GM19035 (cell line): ENCODE measurements at regions not wholly inside any gene's neighbourhood (a gene's known extent, or its start where the extent isn't known, plus 50 kb on each side); places are given as distances from the start of the nearest gene placed in this dataset.
"Not testable (repeated sequence)": the region's sequence is repeated elsewhere in the genome, so short reads cannot be mapped to it uniquely, and the experiment has no call there.

ENCODE experiments used
- ATAC-seq: cut with Tn5 transposase; IDR thresholded peaks from one replicate; pipeline ENCODE4 v1.9.1; 2021; ENCODE audit not compliant: unreplicated experiment

DNA sequence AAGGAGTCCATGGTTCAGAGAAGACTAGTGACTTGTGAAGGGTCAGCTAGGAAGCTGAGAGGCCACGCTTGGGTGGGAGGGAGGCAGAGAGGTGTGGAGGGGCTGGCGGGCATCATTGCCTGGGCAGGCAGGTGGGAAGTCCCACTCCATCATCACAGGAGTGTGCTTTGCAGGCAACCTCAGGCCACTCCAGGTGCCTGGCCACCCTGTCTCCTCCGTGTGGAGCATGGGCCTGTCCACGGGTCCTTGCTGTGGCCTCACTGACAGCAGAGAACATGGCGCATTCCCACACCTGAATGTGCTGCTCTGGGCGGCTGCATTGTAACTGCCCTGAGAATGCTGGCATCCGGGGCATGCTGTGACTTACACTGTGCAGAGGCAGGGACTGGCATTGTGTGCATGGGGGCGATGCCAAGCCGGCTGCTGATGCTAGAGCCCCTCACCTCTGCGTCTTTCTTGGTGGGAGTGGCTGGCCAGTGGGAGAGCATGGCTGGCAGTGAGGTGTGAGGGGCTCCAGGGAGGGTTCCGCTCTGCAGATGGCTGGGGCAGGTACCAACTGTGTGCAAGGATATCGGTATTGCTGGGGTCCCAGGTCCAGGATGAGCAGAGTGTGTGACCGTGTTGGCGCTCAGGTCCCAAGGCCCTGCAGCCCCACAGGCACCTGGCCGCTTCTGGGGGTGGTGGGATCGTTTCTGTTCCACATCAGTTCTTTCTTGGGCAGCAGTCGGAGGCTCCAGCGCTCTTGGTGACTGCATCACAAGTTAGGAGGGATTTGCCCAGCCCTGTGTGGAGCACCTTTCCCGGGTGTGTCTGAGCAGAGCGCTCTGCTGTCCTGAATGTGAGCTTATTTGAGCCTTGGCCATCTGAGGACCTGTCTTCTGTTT, 94.8 kb downstream of the NPIPB11 start:
- no peak for ATAC-seq

DNA sequence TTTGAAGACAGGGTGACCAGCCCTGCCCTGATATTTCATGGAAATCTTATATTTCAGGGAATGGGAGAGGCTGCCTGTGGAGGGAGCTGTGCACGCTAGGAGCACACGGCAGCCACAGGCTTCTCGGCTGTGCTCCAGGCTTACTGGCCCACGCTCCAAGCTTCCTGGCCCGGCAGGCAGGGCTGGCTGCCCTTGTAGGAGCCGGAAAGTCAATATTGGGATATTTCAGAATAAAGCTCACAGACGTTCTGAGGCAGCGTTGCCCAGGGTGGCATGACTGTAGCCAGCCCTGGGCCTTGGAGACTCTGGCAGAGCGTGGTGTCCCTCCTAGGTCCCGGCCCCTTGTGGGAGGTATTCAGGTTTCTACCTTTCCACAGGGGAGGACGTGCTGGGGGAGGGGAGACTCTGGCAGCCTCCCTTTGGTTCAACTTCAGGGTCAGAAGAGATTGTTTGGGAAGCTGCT, 95.6 kb downstream of the NPIPB11 start:
- no peak for ATAC-seq

DNA sequence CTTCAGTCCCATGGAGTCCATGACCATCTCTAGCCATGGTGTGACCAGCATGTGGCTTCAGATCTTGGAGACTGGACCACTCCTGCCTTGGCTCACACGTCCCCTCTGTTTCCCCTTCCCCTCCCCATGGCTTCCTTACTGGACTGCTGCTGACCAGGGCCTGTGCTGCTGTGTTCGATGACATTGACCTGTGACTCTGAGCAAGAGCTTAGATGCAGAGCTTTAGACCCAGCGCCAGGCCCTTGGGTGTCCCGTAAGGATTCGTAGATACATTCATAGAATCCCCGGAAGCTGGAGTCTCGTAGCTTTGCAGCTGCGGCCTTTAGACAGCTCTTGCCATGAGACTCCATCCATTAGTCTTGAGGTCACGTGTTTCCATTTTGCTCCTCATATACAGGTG, 96.3 kb downstream of the NPIPB11 start:
- ATAC-seq, result not testable (repeated sequence)

DNA sequence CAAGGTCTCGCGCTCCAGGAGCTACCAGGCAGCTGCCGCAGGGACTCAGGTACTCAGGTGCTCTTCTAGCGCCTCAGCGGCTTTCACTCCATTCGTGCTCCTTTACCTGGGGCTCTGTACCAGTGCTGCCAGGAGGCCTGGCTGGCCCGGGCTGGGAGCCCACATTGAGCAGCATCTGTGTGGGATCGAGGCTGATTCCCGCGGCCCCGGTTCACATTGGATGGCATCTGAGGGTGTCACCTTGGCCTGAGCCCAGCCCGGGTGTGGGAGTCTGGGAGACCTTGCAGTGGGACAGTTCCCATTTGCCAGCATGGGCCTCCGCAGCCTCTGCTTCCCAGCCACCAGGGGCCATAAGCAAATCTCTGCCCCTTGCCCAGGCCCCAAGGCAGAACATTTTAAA, 96.9 kb downstream of the NPIPB11 start:
- ATAC-seq, result not testable (repeated sequence)

DNA sequence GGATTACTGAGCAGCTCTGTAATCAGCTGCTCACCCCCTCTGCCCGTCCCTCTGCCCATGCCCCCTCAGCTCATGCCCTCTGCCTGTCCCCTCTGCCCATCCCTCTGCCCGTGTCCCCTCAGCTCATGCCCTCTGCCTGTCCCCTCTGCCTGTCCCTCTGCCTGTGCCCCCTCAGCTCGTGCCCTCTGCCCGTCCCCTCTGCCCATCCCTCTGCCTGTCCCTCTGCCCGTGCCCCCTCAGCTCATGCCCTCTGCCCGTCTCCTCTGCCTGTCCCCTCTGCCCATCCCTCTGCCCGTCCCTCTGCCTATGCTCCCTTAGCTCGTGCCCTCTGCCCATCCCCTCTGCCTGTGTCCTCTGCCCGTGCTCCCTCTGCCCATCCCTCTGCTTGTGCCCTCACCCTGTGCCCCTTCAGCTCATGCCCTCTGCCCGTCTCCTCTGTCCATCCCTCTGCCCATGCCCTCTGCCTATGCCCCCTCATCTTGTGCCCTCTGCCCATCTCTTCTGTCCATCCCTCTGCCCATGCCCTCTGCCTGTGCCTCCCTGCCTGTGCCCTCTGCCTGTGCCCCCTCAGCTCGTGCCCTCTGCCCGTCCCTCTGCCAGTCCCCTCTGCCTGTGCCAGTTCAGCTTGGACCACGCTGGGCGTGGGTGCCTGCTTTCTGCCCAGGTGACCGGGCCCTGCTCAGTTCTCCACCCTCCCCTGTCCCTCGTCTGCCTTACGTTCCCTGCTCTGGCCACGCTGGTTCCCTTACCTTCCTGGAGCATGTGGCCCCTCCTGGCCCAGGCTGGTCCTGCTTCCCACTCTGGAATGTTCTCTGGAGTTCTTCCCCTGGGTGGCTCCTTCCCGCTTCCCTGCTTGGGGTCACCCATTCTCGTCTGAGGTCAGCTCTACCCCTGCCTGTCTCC, 97.6 kb downstream of the NPIPB11 start:
- no peak for ATAC-seq

DNA sequence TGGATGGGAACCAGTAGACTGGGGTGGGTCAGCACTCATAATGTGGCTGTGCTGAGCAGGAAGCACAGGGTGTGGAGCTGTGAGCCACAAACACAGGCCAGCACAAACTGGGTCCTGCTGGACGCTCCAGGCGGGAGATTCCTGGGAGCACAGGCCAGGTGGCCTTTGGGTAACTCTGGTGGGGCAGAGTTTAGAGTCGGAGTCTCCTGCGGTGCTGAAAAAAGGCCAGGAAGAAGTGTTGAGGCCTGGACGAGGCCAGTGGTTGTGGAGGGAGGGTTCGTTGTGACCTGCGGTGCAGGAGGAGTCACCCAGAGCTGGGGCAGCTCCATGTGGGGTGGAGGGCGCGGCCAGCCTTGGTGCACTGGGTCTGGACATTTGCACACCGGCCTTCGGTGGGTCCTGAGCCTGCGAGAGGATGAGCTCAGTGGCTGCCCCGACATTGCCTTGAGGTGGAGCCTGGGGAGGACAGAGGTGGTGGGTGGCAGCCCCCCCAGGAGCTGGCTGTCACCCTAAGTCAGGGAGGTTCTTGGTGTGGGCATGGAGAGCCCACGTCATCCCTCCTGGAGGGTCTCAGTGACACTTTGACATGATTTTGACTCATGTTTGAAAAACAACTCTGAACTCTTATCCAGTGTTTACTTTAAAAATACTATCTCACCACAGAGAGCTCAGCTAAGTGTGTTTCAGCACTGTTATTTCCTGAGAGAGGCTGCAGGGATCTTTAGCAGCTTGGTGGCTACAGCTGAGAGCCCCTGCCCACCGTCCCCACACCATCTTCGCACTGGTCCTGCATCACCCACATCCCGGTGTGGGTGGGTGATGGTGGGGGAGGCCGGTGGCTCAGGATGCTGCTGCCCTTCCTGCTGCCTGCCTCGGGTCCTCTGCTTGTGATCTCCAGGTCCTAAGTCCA, 98.7 kb downstream of the NPIPB11 start:
- no peak for ATAC-seq

DNA sequence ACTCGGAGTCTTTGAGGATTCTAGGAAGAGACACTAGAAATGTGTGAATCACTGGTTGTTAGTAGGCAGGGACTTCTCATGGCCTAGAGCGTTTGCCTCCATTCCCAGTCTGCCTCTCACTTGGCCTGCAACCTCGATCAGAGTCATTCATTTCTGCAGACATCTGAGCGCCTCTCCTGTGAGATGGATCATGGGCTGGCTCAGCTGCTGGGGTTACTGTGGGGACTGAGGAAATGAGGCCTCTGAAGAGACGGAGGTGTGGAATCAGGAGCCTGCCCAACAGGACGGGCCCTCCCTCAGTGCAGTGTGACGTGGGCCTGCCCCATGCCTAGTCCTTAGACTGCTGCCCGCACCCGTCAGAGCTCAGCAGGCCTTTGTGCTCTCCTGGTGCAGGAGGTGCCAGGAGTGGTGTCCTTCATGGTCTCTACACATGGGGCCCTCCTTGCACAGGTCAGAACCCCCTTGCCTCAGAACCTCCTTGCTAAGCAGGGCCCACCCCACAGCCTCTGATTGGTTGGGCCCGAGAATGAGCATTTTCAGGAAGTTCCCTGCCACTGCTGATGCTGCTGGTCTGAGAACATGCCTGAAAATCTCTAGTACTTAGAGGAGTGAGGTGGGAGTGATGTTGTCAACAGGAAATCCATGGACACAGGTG, 99.4 kb downstream of the NPIPB11 start:
- ATAC-seq, result no peak

DNA sequence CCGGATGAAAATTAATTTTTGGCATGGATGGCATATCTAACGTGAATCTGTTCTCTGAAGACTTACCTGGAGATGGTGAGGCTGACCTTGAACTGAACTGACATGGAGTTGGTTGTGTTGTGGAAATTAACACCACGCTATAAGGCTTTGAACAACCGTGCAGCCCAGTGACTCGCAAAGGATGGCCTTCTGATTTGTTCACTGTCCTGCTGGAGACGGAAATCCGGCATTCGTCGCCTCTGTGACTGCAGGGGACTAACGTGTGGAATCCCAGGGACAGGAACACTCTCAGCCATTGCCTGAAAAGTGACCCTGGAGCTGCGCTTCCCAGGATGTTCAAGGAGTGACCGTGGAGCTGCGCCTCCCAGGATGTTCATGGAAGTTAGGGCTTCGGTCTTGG, 100.3 kb downstream of the NPIPB11 start:
- no peak for ATAC-seq

DNA sequence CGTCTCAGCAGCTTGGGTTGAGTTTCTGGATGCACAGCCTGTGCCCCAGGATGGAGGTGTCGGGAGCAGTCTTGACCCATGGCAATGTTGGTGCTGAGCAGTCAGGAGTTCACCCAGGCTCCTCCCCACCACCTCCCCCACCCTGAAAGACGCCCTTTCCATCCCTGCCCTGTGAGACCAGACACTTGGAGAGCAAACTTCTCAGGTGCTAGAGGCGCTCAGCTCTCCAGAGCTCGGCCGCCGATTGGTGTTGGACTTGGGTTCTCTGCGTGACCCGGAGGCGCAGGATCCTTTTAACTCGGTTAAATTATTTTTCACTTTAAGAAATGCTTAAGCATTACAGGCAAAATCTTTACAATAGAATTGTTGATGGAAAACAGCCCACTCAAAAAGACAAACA, 101.5 kb downstream of the NPIPB11 start:
- not testable (repeated sequence) for ATAC-seq

DNA sequence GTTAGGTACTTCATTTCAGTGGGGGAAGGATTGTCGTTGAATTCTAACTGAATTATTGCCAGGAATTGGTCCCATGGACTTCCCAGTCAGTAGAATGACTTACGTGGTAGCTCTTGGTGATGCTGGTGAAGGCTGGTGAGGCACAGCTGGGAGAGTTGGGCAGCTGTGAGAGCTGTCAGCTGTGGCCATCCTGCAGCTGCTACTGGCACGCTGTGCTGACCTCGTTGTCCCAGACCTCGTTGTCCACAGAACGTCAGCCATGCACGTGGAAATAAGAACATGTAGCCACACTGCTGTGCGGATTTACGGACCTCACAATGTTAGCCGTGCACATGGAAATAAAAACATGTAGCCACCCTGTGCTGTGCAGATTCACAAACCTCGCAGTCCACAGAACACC, 102.3 kb downstream of the NPIPB11 start:
- ATAC-seq, result no peak

DNA sequence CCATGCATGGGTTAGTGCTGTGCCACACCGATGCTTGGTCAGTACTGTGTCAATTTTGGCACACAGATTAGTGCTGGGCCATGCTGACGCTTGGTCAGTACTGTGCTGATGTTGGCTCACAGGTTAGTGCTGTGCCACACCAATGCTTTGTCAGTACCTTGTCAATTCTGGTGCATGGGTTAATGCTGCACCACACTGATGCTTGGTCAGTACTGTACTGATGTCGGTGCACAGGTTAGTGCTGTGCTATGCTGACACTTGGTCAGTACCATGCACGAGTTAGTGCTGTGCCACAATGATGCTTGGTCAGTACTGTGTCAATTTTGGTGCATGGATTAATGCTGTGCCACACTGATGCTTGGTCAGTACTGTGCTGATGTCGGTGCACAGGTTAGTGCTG, 103.0 kb downstream of the NPIPB11 start:
- no peak for ATAC-seq

DNA sequence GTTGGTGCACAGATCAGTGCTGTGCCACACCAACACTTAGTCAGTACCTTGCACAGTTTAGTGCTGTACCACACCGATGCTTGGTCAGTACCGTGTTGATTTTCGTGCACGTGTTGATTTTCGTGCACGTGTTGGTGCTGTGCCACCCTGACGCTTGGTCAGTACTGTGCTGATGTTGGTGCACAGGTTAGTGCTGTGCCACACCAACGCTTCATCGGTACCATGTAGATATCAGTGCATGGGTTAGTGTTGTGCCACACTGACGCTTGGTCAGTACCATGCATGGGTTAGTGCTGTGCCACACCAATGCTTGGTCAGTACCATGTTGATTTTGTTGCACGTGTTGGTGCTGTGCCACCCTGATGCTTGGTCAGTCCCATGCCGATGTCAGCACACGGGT, 103.5 kb downstream of the NPIPB11 start:
- ATAC-seq, result no peak

DNA sequence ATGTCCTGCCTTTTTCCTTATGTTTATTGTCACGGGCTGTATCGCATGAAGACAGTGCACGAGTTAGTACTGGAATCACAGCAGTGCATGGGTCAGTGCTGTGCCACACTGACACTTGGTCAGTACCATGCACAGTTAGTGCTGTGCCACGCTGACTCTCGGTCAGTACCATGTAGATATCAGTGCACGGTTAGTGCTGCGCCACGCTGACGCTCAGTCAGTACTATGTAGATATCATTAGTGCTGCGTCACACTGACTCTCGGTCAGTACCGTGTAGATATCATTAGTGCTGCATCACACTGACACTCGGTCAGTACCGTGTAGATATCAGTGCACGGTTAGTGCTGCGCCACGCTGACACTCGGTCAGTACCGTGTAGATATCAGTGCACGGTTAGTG, 104.1 kb downstream of the NPIPB11 start:
- not testable (repeated sequence) for ATAC-seq

DNA sequence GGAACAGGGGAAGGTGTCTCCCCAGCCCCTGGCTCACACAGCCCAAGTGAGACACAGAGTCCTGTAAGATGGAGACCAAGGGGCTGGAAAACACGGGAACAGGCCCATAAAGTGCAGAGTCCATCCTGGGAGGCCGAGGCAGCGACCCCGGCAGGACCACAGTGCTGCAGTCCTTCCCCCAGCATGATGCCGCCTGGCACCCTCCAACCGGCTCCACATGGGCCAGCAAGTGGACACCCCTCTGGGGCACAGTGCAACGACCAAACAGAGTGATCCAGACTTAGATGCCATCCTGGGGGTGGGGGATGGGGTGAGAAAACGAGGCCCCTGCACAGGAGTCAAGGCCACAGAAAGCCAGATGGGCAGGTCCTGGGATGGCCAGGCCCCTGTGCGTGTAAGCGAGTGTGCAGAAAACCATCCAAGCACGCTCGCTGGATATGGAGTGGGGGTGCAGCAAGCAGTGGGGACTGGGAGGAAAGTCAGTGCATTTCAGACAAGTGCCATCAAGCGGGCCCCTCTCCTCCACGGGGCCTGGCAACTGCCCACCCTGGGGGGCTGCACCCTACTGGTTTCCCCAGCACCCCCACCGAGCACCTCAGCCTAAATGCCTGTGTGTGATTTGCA, 104.7 kb downstream of the NPIPB11 start:
- not testable (repeated sequence) for ATAC-seq

DNA sequence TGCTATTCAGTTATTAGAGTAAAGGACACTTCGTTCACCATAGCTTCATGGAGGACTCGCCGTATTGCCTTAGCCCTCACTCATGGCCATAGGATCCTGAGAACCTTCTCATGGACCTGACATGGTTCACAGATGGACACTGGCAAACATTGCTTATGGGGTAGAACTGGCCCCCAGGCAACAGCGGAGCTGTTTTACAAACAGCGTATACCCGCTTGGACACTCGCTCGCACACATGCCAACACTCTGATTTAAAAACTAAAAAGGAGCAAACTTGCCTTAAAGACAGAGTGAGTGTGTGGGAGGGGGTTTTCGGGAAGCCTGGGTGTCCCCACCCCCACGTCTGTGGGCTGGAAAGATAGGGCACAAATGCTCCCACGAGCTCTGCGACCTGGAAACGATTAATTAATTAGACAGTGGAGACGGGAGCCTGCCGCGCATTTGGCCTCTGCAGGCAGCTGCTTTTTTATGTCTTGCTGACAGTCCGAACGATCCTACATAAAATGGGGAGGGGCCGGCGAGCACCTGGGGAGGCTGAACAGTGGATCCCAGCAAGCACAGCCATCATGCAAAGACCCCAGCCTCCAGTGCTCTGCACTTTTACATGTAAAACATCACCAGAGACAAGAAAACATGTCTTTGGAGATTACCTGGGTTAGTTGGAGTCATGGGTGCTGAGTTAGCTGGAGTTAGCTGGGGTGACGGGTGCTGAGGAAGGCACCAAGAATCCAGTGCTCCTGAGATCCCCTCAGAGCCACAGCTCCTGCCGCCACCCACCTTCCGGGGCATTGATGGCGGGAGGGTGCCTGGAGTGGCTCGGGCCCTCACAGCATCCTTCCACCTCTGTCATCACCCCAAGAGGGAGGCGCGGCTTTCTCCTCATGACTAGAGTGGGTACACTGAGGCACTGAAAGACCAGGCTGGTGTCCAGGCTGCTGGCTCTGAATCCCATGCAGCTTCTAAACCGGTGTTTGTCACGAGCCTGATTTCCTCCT, 105.7 kb downstream of the NPIPB11 start:
- not testable (repeated sequence) for ATAC-seq

DNA sequence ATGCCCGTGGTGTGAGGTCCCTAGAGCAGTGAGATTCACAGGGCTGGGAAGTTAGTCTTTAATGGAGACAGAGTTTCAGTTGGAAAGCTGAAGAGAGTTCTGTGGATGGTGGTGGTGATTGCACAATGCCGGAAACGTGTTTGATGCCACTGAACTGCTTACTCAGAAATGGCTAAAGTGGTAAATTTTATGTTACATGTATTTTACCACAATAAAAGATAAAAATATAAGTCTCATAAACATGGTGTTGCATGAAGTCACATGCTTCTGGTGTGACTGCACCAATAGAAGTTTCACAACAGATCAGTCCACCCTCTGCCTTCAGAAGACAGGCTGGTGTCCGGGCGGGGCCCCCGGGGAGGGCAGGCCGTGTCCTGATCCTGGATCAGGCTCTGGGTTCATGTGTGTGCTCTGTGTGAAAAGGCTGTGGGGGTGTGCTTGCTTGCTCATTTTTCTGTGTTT, 106.5 kb downstream of the NPIPB11 start:
- not testable (repeated sequence) for ATAC-seq

DNA sequence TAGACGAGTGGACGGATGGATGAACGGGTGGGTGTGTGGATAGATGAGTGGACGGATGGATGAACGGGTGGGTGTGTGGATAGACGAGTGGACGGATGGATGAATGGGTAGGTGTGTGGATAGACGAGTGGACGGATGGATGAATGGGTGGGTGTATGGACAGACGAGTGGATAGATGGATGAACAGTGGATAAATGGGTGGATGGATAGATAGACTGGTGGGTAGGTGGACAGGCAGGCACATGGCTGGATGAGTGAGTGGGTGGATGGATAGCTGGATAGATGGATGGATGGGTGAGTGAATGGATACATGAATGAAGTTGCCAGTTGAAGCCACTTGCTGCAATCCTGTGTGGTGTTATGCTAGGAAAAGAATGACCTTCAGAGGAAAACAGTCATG, 107.5 kb downstream of the NPIPB11 start:
- ATAC-seq, result not testable (repeated sequence)

DNA sequence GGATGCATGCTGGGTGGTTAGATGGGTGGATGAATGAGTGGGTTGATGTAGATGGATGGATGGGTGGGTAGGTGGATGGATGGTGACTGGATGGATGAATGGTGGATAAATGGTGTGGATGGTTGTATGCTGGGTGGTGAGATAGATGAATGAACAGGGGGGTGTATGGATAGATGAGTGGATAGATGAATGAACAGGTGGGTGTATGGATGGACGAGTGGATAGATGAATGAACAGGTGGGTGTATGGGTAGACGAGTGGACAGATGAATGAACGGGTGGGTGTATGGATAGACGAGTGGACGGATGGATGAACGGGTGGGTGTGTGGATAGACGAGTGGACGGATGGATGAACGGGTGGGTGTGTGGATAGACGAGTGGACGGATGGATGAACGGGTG, 108.2 kb downstream of the NPIPB11 start:
- not testable (repeated sequence) for ATAC-seq
